ENCODE measurements at regions not wholly inside any gene's neighbourhood (a gene's known extent, or its start where the extent isn't known, plus 50 kb on each side); places are given as distances from the start of the nearest gene placed in this dataset.

DNA sequence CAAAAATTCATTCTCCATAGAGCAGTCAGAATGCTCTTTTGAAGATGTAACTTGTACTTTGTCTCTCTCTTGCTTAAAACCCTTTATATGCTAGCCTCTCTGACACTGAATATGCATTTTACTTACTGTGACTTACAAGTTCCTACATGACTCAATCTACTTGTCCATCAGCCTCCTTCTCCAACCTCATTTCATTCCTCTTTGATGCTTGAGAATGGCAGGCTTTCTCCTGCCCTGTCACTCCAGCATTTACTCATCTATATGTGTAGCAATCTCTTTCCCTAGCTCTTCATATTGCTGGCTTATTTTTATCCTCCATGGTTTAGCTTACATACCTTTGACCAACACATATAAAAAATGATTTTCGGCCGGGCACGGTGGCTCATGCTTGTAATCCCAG, 561.9 kb downstream of the CCER1 start:
- no peak for DNase-seq

GRCh38 chr12:90390947-90391346, 564.0 kb downstream of the CCER1 start:
- DNase-seq: no peak

DNA sequence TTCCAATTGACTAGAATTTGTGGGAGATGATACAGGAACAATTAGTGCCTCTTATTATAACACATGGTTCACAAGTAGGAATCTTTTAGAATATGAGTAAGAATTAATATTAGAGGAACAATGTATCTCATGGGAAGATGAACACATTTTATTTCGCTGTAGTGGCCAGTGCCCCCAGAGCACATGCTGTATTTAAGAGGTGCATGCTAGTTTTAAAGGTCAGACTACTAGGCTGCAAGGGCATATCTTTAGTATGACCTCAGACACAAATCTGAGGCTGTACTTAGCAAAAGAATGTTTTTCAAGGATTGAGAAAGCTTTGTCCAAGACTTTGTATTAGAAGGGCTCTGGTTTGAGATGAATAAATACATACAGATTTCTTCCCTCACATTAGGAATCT, 586.9 kb downstream of the CCER1 start:
- DNase-seq: no peak

DNA sequence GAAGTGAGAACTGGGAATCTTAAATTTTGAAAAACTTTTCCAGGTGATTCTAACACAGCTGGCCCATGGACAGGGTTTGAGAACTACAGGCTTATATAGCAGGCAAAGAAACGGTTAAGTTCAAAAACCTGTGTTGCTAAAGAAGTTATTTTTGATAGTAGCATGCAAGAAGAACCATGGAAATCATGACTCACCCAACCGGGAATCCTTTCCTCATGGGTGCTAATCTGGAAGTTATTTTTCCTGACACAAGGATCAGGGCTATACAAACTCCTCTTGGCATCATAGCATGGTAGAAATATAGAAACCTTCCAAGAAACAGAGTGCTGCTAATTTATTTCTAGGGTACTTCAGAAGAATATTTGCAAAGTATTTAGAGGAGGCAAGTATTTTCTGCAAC, 588.7 kb downstream of the CCER1 start:
- no peak for DNase-seq

DNA sequence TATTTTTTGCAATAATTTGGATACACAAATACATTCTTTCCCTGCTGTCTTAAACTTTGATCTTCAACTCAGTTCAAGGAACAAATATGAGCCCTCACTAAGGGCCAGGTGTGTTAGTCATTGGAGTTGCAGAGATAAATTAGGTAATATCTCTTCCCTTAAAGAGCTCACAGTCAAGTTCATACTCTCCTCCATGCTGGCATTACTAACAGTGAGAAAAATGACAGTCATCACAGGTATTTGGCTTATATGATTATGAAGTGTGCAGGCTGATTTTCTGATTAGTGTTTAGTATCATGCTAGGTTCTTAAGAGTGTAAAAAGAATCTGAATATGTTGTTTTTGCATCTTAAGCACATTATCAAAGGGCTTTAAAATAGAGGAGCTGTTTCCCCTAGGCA, 594.7 kb downstream of the CCER1 start:
- no peak for DNase-seq

DNA sequence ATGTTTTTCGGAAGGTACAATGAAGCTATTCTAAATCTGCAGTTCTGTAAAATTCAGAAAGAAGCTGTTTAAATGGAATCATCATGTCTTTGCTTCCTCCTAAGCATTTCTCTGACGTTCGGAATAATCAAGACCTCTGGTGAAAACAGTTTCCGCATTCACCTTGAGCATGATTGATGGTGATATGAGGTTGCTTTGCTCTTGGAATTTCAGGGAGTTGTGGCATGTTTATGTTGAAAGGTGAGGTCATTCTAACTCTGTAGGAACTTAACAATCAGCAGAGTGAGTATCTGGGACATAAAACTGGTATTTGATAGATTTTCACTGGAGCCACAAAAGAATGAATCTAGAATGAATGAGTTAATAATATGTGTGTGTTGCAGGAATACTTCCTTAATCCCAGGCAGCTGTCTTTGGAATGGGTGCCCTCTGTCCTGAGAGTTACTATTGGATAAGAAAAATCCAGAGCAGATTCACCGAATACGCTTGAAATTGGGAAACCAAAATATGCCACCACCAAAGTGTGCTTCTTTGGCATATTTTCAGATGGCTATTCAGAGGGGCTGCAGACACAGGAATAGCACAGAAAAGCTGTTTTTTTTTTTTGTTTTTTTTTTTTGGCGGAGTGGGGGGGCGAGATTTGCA, 599.1 kb downstream of the CCER1 start:
- no peak for DNase-seq

DNA sequence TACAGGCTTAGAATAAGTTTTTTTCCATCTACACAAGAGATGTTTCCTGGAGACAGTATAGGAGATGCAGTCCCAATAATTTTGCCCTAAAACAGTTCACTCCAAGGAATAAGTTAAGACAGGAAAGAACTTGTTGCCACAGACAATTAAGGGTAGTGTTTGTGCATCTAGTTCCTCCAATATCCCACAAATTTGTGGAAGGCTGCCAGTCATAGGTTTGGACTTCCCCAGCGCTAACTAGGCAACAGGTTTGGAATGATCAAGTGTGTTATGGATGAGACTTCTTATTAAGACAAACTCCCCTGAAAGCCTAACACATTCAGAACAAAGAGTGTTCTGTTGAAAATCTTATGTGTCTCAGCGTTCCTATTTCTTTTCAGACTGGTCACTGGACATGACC, 611.0 kb downstream of the CCER1 start:
- no peak for DNase-seq

- no peak for DNase-seq
Measured at GRCh38 chr12:90342081-90342480, 612.9 kb downstream of the CCER1 start.

DNA sequence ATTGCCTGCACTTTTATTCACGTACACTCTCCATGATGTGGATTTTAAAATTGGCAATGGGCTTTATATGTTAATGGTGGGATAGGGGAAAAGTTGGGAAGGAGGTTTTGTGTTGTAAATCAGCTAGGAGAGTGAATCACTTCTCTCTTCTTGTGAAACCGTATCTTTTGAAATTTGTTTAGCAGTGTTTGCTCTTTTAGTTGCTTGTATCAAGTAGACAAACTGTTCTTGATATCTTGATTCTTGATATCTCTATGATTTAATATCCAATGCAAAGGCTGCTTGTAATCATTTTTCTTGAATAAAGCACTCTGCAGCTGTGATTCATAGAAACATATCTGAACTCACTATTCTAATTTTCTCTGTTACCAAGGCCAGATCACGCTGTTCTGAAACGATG, 615.1 kb downstream of the CCER1 start:
- DNase-seq: no peak

DNA sequence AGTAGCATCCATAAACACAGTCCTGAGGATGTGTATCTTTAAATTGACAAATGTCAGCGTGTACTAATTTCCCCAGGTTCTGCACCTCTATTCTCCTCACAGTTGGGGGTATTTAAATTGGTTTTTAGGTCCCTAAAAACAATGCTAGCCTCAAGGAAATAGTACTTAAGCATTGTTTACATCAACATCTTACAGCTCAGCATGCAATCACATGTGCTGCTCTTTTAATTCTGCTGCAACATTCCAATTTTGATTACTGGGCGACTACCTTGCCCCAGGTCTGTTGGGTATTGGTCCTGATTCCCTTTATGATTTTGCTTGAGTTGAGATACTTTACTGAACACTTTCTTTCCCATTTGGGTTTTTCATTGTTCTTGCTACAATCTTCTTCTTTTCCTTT, 616.6 kb downstream of the CCER1 start:
- no peak for DNase-seq

DNA sequence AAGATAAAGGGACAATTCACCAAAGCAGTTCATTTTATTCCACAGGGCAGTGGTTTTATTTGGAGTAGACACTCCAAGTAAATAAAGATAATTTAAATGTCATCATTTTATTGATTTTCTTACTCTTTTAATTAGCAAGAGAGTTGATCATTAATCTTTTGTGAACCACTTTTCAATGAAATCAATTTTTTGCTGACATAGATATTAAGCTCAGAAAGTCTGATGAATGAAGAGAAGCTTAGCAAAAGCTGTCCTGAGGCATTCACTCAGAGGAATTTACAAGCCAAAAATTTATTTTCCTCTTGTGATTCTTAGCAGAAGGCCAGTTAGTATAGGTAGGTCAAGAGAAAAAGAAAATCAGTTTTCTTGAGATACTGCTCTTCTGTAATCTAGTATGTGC, 618.0 kb downstream of the CCER1 start:
- no peak for DNase-seq

- no peak for DNase-seq
Measured at GRCh38 chr12:90335566-90335965, 619.4 kb downstream of the CCER1 start.

- DNase-seq: no peak
Measured at GRCh38 chr12:90333939-90334338, 621.0 kb downstream of the CCER1 start.

DNA sequence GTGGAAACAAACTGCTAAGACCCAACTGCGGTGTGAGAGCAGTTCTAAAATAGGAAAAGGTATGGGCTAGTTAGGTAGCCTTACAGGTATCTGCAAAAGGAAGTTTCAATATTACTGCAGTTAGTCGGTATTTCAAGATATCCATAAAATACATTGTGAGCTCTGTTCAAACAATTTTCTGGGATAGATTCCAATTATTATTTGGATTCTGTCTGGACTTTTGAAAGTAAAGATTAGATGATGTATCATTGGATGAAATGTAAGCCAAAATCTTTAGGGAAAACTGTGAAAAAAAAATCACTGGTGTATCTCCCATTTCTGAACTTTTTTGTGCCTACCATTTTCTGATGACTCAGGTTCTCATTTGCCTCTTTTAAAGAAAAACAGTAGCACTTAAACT, 621.6 kb downstream of the CCER1 start:
- no peak for DNase-seq

DNA sequence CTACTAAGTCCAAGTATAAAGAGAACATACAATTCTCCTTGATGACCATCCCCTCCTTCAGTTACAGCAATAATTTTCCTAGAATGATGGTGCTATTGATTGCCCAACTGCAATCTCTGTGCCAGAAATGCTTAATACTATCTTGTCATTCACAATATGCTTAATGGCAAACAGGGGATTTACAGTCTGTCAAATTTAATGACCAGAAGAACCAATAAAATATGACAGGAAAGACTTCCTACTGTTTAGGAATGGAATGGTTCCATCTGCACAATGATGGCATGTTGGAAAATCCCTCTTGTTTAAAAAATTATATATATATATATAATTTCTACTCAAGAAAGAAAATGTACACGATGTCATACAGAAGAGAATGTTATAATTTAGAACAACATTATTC, 623.2 kb downstream of the CCER1 start:
- DNase-seq: no peak

- DNase-seq: no peak
Measured at GRCh38 chr12:90331262-90331661, 622.6 kb upstream of the ATP2B1 start.

DNA sequence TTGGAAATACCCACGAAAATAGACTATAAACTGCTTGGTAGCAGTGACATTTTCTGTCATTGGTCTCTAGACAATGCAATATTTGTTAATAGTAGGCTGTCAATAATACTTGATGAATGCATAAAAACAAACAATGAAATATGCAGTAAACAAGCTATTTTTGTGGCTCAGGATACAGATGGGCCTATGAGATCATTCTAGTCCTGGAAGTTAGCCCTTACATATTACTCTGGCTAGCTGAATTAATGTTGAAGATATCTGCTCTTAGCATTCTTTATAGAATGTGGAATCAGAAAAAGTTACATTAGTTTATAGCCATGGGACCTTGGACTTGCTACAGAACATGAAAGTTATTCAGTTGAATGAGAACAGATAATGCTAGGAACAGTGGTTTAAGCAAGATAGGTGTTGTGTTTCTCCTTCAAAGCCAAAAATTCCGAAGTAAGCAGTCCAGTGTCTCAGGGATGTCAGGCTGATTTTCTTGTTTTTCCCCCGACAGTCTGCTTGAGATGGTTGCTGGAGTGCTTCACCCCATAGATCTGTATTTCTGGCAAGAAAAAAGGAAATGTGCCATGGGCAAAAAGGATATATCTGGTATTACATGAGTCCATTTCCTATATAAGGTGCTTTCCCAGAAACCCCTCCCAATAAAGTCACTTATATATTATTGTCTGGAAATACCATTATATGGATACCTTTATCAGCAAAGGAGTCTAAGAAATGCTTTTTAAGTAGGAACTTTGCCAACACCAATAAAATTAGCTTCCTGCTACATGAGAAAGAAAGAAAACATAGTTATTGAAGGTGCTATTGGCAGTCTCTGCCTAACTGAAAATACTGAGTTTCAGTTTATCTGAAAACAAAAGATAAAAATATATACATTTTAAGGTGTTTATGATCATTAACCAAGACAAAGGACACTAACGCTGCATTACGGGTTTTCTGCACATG, 619.4 kb upstream of the ATP2B1 start:
- no peak for DNase-seq

DNA sequence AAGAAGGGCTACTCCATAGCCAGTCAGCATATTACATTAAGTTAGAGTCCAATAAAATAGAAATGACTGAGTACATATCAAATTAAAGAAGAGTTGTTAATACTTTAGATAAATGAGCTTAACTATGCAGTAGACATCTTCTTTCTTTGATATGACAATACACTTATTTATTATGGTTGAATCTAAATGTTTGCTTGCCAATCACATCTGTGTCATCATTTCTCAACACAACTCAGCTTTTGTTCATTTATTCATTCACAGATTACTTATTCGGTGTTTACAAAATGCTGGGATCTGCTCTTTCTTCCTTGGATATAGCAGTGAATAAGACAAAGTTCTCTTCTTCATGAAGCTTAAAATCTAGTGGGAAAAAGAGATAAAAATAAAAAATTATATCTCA, 614.6 kb upstream of the ATP2B1 start:
- no peak for DNase-seq

DNA sequence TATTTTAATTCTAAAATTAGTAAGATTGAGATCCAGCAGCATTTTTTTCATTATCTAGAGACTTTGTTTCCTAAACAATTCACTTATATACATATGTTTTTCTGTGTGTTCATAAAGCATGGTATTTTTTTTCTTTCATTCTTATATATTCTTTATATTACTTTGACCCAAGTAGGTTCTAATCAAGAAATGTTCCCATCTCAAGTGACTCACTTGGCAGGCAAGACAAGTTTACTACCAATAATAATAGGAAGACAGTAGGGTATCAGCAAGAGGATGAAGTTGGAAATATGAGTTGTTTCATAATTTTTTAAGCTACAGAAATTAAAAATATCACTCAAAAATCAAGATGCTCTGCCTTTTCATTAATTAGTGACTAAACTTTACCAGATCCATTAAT, 613.4 kb upstream of the ATP2B1 start:
- DNase-seq: no peak

GRCh38 chr12:90321369-90321768, 612.7 kb upstream of the ATP2B1 start:
- DNase-seq: no peak

DNA sequence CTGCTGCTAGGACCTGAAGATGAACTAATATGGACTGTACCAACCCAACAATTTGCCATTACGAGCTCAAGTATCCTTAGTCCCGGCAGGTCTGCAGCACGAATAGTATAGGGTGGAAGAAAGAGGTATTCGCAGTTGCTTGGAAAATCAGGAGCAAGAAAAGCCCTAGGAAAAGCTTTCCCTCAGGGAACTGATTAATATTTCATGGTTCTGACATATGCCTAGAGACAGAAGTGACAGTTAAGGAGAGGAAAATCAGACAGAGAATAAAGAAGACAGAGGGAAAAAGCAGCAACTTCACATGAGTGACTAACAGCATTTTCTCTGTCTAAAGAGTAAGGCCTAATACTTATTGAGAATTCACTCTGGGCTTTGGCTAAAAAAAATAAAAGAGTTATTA, 602.9 kb upstream of the ATP2B1 start:
- DNase-seq: no peak

- DNase-seq: no peak
Measured at GRCh38 chr12:90305379-90305778, 596.7 kb upstream of the ATP2B1 start.

DNA sequence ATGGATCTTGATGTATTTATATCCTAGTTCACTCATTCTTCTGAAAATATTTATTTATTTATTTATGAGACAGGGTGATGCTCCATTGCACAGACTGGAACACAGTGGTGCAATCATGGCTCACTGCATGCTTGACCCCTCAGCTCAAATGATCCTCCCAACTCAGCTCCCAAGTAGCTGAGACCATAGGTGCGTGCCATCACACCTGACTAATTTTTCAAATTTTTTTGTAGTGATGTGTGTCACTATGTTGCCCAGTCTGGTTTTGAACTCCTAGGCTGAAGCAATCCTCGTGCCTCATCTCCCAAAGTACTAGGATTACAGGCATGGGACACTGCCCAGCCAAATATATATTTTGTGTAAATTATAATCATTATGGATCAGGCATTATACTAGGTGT, 595.6 kb upstream of the ATP2B1 start:
- no peak for DNase-seq

GRCh38 chr12:90303771-90304170, 595.1 kb upstream of the ATP2B1 start:
- no peak for DNase-seq

Measured in activated naive CD4-positive, alpha-beta T cell (primary cell).